NCI-H1417 (cell line): ENCODE measurements at regions not wholly inside any gene's neighbourhood (a gene's known extent, or its start where the extent isn't known, plus 50 kb on each side); places are given as distances from the start of the nearest gene placed in this dataset.
A peak's percentile ranks its signal among the peaks of the same experiment; 100 is the strongest.
"Not testable (repeated sequence)": the region's sequence is repeated elsewhere in the genome, so short reads cannot be mapped to it uniquely, and the experiment has no call there.

Source experiments
- DNase-seq, 3 experiments: peaks; one replicate each; lab custom pipeline; 2025; lab: John Stamatoyannopoulos, UW

DNA sequence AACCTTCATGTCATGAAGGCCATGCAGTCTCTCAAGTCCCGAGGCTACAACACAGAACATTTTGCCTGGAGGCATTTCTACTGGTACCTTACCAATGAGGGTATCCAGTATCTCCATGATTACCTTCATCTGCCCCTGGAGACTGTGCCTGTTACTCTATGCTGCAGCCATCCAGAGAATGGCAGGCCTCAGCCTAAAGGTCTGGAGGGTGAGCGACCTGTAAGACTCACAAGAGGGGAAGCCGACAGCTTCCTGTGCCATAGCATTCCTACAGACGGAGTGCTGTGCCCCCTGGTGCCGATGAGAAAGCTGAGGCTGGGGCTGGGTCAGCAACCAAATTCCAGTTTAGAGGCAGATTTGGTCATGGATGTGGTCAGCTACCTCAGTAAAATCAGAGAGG lies 51.3 kb upstream of the CADPS start:
- DNase-seq = no peak

DNA sequence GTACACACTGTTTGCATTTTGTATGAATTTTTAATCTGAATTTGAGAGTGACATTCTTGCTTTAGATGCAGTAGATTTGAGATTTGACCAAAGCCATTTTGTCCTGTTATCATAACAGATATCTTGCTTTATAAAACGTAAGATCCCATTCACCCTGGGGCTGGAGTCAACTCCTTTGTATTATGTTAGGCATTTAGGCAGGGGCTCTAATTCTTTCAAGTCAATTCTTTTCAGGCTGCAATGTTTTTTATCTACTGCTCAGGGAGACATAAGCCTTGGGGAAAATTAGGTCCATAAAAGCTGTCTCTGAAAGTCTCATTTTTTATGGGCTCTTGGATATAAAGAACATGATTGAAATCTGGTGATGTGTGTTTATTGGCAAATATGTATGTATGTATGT lies 53.0 kb upstream of the CADPS start:
- DNase-seq = no peak

DNA sequence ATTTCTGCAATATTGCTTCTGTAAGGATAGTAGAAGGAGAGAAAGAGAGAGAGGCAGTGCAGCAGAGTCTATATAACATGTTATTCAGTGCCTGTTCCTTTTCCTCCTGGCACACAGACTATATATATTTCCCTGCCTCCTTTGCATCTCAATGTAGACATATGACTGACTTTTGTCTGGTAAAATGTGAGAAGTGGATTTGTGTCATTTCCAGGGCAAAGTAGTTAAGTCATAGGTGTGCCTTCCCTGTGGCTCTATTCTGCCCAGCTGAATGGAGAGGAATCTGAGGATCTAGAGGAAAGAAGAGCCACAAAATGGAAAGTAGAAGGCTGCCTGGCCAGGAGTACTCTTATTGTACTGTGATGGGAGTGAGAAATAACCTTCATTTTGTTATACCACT lies 54.6 kb upstream of the CADPS start:
- no peak for DNase-seq

DNA sequence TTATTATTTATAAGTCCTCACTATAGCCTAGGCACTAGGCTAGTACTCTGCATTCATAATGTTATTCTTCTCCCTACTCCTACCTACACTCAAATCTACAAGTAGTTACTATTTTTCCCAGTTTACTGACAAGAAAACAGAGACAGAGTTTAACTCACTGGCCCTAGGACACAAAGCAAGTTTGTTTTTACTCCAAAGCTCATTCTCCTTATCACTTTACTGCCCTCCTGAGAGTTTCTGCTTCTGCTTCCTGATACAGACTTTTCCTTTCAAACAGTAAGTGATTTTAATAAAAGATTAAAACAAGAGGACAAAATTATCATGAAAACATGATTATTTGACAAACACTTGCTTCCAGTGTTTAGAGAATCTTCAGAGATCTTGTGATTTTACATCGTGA lies 60.6 kb upstream of the CADPS start:
- DNase-seq = no peak

DNA sequence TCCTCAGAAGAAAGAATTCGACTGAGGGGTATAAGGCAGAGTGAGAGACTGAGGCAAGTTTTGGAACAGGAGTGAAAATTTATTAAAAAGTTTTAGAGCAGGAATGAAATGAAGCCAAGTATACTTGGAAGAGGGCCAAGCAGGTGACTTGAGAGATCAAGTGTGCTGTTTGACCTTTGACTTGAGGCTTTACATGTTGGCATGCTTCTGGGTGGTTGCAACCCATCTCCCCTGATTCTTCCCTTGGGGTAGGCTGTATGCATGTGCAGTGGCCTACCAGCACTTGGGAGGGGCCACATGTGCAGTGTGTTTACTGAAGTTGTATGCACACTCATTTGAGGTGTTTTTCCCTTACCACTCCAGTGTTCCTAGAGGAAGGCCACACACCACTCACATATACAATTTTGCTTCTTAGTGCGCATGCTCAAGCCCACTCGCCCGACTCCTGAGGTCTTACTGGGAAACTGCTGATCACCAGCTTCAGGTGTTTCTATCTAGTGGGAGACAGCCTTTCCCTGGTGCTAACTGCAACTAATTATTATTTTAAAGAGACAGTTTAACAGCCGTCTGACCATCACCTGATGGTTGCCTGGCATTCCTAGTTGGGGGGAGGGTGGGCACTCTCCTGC lies 61.5 kb upstream of the CADPS start:
- peak in 1 of 3 experiments; percentile 16 for DNase-seq

DNA sequence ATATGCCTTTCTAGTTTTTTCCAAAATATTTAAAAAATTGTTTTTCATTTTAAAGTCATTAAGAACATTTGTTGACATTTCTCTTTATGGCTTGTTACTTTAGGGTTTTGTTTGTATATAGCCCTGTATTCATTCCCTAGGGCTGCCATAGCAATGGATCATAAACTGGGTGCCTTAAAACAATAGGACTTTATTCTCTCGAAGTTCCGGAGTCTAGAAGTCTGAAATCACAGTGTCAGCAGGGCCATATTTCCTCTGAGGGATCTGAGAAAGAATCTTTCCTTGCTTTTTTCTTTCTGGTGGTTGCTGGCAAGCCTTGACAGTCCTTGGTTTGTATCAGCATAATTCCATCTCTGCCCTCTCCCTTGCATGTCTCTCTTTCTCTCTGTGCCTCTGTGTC lies 63.4 kb upstream of the CADPS start:
- DNase-seq = no peak

DNA sequence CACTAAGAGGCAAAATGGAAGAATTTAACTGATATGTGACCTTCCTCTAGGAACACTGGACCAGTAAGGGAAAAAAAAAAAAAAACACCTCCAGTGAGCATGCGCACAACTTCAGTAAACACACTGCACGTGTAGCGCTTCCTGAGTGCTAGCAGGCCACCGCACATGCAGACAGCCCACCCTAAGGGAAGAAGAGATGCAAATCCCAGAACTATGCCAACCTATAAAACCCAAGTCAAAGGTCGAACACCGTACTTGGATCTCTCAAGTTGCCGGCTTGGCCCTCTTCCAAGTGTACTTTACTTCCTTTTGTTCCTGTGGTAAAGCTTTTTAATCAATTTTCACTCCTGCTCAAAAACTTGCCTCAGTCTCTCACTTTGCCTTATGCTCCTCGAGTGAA lies 64.5 kb upstream of the CADPS start:
- DNase-seq = no peak

DNA sequence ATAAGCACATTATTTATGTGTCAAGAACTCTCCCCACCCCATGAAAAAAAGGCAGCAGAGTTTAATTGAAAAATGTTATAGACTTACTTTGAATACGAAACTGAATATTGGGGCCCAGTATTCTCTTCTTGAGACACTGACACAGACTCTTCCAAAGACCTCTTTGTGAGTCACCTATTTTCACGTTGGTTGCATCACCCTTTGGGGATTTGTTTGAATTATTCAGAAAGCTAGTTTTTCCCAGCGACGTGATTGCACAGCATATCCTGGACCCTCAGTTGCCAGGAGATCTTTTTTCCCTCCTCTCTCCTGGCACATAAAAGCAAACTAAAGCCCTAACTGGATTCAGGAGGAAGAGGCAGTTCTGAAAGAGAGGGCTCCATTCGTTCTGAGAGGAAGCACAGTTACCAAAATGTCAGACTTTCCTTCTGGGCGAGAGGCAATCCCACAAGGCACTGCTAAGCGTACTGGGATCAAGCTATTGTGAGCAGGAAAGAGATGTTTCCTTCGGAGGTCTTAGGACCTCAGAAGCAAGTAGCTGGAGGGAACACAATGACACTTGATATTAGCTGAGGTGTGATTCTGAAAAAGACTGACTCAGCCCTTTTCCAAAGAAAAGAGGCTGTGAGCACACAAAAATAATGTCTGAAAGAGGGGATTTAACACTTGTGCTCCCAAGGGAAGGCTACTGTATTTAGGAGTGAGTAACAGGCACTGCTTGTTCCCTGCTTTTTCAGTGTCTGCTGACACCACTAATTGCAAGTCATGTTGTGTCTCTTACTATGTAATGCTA lies 65.8 kb upstream of the CADPS start:
- no peak for DNase-seq

DNA sequence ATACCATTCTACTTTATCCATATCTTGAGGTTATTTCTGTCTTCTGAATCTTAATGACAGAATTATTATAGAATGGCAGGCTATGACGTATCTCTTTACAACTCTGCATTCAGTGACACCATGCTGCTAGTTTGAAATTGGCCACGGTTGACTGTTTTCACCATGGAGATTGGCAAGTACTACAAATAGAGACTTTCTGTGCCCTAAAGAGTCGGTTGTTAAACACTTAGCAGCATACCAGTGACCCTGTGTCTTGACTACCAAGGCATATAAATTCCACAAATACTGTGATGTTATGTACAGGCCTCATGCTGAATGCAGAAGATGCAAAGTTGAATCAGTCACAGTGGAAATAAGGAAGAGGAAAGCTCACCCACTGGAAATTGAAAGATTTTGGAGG lies 67.0 kb upstream of the CADPS start:
- DNase-seq = peak in 1 of 3 experiments; percentile 10

DNA sequence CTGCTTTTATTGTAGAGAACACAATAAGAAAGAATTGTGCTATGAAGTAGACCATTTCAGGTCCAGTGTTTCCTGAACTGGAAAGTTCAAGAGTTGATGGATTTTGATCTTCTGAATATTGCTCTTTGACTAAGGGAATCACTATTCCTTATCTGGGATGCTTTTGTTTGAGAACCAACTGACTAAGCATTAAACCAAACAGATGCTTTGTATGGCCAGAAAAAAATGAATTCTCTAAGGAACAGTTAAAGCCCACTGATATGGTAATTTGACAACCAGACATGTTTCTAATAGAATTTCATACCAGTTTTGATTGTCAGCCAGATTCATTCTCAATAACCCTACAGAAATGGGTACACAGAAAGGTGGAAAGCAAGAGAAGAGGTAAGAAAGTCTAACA lies 67.5 kb upstream of the CADPS start:
- DNase-seq = no peak

DNA sequence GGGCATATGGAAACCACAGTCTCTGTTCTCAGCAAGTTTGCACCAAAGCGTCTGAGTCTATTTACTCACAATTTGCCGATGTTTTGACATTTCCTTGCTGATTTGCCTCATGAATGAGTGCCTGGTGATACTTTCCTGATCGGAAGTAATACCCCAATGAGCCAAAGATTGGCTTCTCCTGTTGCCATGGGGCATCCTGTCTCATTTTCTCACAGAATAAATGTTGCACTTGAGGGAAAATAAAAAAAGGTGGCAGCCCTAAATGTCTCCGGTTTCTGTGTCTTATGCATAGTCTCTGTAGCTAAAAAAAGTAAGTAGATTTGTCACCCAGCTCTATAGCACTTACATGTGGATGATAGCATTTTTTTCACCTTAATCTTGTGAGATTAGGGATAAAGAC lies 73.7 kb upstream of the CADPS start:
- no peak for DNase-seq

DNA sequence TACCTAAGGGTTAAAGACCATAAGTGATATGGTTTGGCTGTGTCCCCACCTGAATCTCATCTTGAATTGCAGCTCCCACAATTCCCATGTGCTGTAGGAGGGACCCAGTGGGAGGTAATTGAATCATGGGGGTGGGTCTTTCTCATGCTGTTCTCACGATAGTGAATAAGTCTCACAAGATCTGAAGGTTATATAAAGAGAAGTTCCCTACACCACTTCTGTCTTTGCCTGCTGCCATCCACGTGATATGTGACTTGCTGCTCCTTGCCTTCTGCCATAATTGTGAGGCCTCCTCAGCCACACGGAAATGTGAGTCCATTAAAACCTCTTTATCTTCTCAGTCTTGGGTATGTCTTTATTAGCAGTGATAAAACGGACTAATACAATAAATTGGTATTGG lies 75.0 kb upstream of the CADPS start:
- peak in 2 of 3 experiments; percentile 0 to 59 for DNase-seq

DNA sequence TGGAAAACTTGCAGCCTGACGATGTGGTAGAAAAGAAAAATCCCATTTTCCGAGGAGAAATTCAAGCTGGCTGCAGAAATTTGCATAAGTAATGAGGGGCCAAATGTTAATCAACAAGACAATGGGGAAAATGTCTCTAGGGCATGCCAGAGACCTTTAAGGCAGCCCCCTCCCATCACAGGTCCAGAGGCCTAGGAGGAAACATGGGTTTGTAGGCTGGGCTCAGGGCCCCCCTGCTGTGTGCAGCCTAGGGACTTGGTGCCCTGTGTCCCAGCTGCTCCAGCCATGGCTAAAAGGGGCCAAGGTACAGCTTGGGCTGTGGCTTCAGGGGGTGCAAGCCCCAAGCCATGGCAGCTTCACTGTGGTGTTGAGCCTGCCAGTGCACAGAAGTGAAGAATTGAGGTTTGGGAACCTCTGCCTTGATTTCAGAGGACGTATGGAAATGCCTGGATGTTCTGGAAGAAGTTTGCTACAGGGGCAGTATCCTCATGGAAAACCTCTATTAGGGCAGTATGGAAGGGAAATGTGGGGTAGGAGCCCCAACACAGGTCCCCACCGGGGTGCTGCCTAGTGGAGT lies 75.9 kb upstream of the CADPS start:
- no peak for DNase-seq

DNA sequence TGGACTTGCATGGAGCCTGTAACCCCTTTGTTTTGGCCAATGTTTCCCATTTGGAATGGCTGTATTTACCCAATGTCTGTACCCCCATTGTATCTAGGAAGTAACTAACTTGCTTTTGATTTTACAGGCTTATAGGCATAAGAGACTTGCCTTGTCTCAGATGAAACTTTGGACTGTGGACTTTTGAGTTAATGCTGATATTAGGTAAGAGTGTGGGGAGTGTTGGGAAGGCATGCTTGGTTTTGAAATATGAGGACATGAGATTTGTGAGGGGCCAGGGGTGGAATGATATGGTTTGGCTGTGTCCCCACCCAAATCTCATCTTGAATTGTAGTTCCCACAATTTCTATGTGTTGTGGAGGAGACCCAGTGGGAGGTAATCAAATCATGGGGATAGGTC lies 76.7 kb upstream of the CADPS start:
- DNase-seq = not testable (repeated sequence)

DNA sequence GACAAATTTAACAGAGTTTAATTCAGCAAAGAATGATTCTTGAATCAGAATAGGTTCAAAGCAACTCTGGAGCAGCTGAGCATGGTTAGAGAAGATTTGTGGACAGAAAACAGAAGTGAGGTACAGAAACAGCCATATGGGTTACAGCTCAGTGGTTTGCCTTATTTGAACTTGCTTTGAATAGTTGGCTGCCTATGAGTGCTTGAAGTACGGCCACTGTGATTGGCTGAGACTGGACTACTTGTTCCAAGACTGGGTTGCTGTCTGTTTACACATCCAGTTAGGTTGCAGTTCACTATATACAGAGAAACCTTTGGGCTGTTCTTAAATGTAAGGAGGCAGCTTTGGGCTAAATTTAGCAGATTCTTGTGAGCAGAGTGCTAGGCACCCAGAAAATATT lies 79.4 kb upstream of the CADPS start:
- DNase-seq = no peak

DNA sequence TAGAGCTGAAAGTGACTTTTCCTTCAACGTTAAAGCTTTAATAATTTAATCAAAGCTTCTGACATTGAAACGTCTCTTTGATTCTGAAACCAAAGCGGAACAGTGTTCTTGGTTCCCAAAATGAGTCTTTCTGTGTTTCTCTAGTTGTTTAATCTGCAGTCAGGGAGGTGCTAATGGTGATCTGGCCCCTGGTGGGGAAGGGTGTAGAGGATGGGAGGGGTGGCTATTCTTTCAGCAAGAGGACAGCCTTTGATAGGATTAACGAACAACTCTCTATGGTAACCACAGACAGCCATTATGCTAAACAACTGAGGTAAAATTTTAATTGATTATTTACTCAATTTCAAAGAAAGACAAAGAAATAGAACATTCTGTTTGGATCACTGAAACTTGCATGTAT lies 79.9 kb upstream of the CADPS start:
- DNase-seq = no peak

DNA sequence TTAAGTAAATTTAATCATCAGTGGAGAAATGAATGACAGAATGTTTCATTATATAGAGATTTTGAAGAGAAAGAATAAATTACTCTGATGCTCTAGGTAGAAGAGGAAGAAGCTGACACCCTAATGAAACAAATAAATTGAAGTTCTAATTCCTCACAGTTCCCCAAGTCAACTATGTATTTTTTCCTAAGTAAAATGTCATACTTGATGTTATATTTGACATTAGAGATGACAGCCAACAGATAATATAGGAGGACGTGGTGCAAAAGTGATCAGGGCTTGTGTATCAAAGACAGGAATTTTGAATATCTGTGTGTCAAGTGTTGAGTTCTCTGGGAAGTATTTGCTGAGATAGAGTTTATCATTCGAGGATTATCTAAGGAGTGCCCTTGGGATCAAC lies 81.2 kb upstream of the CADPS start:
- no peak for DNase-seq

DNA sequence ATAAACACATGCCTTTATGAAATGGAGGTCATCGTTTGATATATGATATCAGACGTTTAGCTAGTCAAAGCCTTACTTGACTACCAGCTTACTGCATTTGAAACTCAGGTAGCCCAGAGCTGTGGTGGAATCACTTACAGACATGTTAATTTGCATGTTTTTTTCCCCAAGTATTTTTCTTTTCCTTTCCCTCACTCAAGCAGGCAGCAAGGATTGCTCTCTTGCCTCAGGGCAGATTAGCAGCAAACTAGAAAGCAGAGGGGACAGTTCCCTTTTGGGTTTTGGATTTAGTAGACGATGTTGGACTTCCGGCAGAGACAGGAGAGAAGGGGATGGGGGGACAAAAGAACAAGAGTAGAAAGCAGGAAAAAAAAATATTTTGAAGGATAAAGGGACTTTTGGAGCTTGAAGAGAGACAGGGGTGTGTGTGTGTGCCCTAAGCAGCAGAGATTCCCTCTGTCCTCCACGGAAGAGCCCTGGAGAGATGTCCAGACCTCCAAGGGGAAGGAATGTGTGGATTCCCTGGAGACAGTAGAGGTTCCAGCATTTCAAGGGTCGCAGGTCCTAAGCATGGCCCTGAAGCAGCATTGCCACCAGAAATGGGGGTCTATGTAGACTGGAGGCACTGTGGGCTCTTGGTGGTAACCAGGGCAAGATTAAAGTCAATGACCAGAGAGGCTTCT lies 86.8 kb upstream of the CADPS start:
- DNase-seq = no peak

DNA sequence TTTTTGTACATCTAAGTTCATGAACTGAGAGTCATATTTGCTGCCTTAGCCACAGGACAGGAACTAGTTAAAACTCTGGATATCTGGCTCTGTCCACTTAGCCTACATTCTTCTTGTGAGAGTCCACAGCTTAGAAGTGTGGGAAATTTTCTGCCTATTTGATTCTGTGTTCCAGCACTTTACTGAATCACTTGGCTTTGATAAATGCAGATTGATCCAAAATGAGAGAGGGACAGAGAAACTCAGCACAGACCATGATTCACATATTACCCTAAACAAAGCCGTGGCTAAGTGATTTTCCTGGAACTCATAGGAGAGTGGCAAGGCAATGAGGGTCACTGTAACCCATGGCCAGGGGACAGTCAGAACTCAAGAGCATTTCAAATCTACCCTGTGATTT lies 87.5 kb upstream of the CADPS start:
- DNase-seq = no peak

DNA sequence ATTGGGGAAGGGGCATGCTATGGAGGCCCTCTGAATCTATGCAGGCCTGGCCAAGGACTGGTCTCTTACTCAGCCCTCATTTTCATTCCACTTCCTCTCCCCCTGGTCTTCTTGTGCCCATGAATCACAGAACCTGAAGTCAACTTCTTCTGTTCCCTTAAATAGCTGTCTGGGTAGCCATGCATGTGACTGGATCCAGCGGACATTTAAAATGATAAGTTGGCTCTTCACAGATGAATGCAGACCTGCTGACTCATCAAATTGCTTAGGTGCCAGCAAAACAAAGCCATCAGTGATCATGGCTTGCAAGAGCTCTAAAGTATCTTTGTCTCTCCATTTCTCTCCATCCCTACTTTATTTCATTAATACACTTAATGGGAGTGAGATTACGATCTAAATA lies 90.1 kb upstream of the CADPS start:
- peak in 1 of 3 experiments; percentile 3 for DNase-seq

DNA sequence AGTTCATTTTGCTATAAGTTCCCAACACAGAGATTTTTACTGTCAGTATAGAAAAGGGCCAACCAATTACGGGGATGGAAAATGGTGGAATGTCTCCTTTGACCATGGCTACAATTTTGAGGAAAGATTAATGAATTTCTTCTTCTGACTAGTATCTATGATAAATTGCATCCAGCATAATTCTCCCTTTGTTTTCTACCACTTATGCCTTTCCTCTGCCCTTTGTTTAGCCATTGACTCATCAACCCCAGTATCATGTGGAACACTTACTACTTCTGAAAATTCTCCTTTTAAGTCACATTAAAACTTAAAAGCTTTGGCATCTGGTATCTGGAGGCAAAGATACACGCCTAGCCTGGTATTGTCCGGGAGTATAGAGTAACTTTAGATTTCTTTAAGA lies 92.9 kb upstream of the CADPS start:
- no peak for DNase-seq

DNA sequence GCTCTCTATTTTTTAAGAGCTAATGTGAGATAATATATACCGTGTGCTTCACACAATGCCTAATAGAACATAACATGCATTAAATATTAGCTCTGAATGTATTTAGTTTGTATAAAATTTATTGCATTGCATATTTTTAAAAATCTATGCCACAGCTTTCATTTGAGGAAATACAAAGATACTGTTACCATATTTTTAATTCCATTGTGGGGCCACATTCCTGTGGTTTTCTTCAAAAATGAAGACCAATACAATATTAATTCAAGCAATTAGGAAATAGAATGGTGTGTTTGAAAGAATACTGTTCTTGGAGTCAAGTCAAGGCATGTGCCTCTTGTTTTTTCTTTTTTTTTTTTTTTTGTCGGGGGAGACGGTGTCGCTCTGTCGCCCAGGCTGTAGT lies 95.4 kb upstream of the CADPS start:
- no peak for DNase-seq

DNA sequence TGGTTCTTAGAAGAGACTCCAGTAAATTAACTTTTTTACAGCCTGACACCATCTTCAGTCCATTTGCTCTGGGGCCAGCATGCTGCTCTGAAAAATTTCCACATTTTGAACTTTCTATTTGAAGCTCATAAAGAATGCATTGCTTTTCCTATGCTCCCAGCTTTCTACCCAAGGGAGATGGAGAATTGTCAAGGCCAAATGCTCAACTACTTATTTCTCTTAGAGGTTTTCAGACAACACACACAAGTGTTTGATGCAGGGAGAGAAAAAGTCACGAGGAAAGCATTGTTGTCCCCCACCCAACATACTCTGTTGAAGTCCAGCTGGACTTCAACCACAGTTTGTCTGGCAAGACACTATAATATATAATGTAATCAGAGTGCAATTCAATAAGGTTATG lies 100.3 kb upstream of the CADPS start:
- DNase-seq = no peak
